NT2/D1 (cell line): ENCODE measurements at regions not wholly inside any gene's neighbourhood (a gene's known extent, or its start where the extent isn't known, plus 50 kb on each side); places are given as distances from the start of the nearest gene placed in this dataset.

Source experiments
- DNase-seq: peaks from one replicate; pipeline ENCODE4 v3.0.0-alpha.2; 2011; ENCODE audit warnings: low read depth, low spot score
- H3K27me3 ChIP-seq: 2 replicates; pipeline ENCODE4 v1.6.0; 2011; ENCODE audit warnings: mild to moderate bottlenecking; ENCODE audit not compliant: insufficient read length, insufficient read depth
- H3K36me3 ChIP-seq: 2 replicates; pipeline ENCODE4 v1.6.1; 2011; ENCODE audit warnings: mild to moderate bottlenecking, low read length, mixed read lengths; ENCODE audit not compliant: insufficient read depth, insufficient read length
- H3K4me1 ChIP-seq: 2 replicates; pipeline ENCODE4 v1.5.1; 2011; ENCODE audit not compliant: insufficient read depth, insufficient read length
- H3K4me3 ChIP-seq: 2 replicates; pipeline ENCODE4 v1.5.1; 2011; ENCODE audit warnings: low read depth; ENCODE audit not compliant: insufficient read length
- H3K9ac ChIP-seq: 2 replicates; pipeline ENCODE4 v1.6.0; 2011; ENCODE audit warnings: low read depth; ENCODE audit not compliant: insufficient read length
- H3K9me3 ChIP-seq: 2 replicates; pipeline ENCODE4 v1.5.1; 2011; ENCODE audit warnings: mild to moderate bottlenecking, low read length; ENCODE audit not compliant: insufficient read depth
- SUZ12 ChIP-seq: IDR thresholded peaks from 2 replicates; pipeline ENCODE4 v1.6.1; 2011; ENCODE audit not compliant: insufficient read length, insufficient read depth; ENCODE audit errors: extremely low read depth
- YY1 ChIP-seq: IDR thresholded peaks from 2 replicates; pipeline ENCODE4 v1.6.1; 2011; ENCODE audit not compliant: insufficient read length, insufficient read depth
- ZNF274 ChIP-seq: IDR thresholded peaks from 2 replicates; pipeline ENCODE4 v1.6.1; 2011; ENCODE audit warnings: mild to moderate bottlenecking, low read depth, low read length

- no peaks in the 10 kb centered on the region for H3K36me3 ChIP-seq
- TF ChIP-seq SUZ12 (no peak), YY1 (no peak), ZNF274 (no peak)
- no peaks in the 10 kb centered on the region for H3K9me3 ChIP-seq
- no peak for DNase-seq
- H3K9ac ChIP-seq: no peak overlapping the region
- no peaks in the 10 kb centered on the region for H3K27me3 ChIP-seq
- no peaks in the 10 kb centered on the region for H3K4me1 ChIP-seq
- H3K4me3 ChIP-seq: no peak overlapping the region
These were observed 346.3 kb downstream of the LRATD1 start for GRCh38 chr2:14978845-14979244.

- no peaks in the 10 kb centered on the region for H3K9me3 ChIP-seq
- no peaks in the 10 kb centered on the region for H3K4me1 ChIP-seq
- no peak overlapping the region for H3K4me3 ChIP-seq
- H3K36me3 ChIP-seq: no peaks in the 10 kb centered on the region
- TF ChIP-seq SUZ12 (no peak), ZNF274 (no peak), YY1 (no peak)
- H3K27me3 ChIP-seq: no peaks in the 10 kb centered on the region
- no peak overlapping the region for H3K9ac ChIP-seq
- no peak for DNase-seq
These were observed 350.3 kb downstream of the LRATD1 start for GRCh38 chr2:14982790-14983189.

- TF ChIP-seq YY1 (no peak), SUZ12 (no peak), ZNF274 (no peak)
- H3K9me3 ChIP-seq: no peaks in the 10 kb centered on the region
- H3K27me3 ChIP-seq: no peaks in the 10 kb centered on the region
- no peak for DNase-seq
- H3K4me3 ChIP-seq: no peak overlapping the region
- no peaks in the 10 kb centered on the region for H3K4me1 ChIP-seq
- H3K36me3 ChIP-seq: no peaks in the 10 kb centered on the region
- H3K9ac ChIP-seq: no peak overlapping the region
These were observed 356.1 kb downstream of the LRATD1 start for GRCh38 chr2:14988600-14988999.

- Histone ChIP-seq H3K27me3 (no peaks in the 10 kb centered on the region), H3K36me3 (no peaks in the 10 kb centered on the region), H3K9me3 (no peaks in the 10 kb centered on the region), H3K4me3 (no peak overlapping the region), H3K4me1 (no peaks in the 10 kb centered on the region), H3K9ac (no peak overlapping the region)
- DNase-seq: no peak
- TF ChIP-seq ZNF274: no peak
- TF ChIP-seq YY1: no peak
- no peak for TF ChIP-seq SUZ12
These were observed 359.2 kb downstream of the LRATD1 start for GRCh38 chr2:14991723-14992122.

GRCh38 chr2:14994721-14995120, 362.2 kb downstream of the LRATD1 start:
- no peaks in the 10 kb centered on the region for H3K9me3 ChIP-seq
- no peak for DNase-seq
- H3K9ac ChIP-seq: no peak overlapping the region
- no peaks in the 10 kb centered on the region for H3K4me1 ChIP-seq
- no peaks in the 10 kb centered on the region for H3K27me3 ChIP-seq
- no peak overlapping the region for H3K4me3 ChIP-seq
- no peaks in the 10 kb centered on the region for H3K36me3 ChIP-seq
- TF ChIP-seq SUZ12 (no peak), YY1 (no peak), ZNF274 (no peak)

- no peaks in the 10 kb centered on the region for H3K4me1 ChIP-seq
- no peak overlapping the region for H3K4me3 ChIP-seq
- no peak for TF ChIP-seq ZNF274
- TF ChIP-seq YY1: no peak
- TF ChIP-seq SUZ12: no peak
- no peaks in the 10 kb centered on the region for H3K36me3 ChIP-seq
- no peaks in the 10 kb centered on the region for H3K27me3 ChIP-seq
- no peak for DNase-seq
- no peak overlapping the region for H3K9ac ChIP-seq
- no peaks in the 10 kb centered on the region for H3K9me3 ChIP-seq
These were observed 364.0 kb downstream of the LRATD1 start for GRCh38 chr2:14996351-14997014.

- Histone ChIP-seq H3K9ac (no peak overlapping the region), H3K4me1 (no peaks in the 10 kb centered on the region), H3K27me3 (no peaks in the 10 kb centered on the region), H3K4me3 (no peak overlapping the region), H3K36me3 (no peaks in the 10 kb centered on the region), H3K9me3 (no peaks in the 10 kb centered on the region)
- no peak for TF ChIP-seq ZNF274
- no peak for TF ChIP-seq YY1
- no peak for TF ChIP-seq SUZ12
- no peak for DNase-seq
These were observed 366.0 kb downstream of the LRATD1 start for GRCh38 chr2:14998546-14998945.
